ENCODE measurements at regions not wholly inside any gene's neighbourhood (a gene's known extent, or its start where the extent isn't known, plus 50 kb on each side); places are given as distances from the start of the nearest gene placed in this dataset.

DNA sequence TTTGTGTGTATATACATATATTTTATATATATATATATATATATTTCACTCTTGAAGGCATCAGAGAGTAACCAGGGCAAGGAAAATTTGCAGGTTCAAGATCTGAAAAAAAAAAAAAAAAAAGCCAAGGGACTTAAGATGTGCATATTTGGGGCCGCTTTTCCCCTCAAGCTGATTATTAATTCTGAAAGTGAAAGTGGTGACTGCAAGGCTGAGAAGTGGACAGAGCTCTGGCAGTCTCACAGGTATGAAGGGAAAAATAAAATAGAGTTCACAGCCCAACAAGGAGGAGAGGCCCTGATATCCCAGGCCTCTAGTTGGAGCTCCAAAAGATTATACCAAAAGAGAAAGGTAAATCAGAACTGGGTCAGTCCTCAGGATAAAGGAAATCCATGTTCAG is 234.4 kb upstream of the GAS1 start:
- TF ChIP-seq FOSL1 (IDR thresholded peaks at IDR 0.05; ENCODE audit: low read depth) (no peak), POLR2A (IDR thresholded peaks at IDR 0.05; ENCODE audit: borderline replicate concordance, extremely low read depth, insufficient read depth, insufficient read length) (no peak), SIN3A (IDR thresholded peaks at IDR 0.05; ENCODE audit: low read depth) (no peak), EZH2phosphoT487 (IDR thresholded peaks at IDR 0.05; ENCODE audit: borderline replicate concordance) (no peak), RAD21 (IDR thresholded peaks at IDR 0.05; ENCODE audit: low read depth) (no peak), ZNF274 (IDR thresholded peaks at IDR 0.05; ENCODE audit: low read depth, low read length) (no peak), YY1 (IDR thresholded peaks at IDR 0.05; ENCODE audit: extremely low read depth, insufficient replicate concordance, low read depth, low read length) (no peak), EZH2 (IDR thresholded peaks at IDR 0.05) (no peak), ZFX (IDR thresholded peaks at IDR 0.05) (no peak), SP1 (IDR thresholded peaks at IDR 0.05; ENCODE audit: low read depth) (no peak)
- TF ChIP-seq, protein P1, sequence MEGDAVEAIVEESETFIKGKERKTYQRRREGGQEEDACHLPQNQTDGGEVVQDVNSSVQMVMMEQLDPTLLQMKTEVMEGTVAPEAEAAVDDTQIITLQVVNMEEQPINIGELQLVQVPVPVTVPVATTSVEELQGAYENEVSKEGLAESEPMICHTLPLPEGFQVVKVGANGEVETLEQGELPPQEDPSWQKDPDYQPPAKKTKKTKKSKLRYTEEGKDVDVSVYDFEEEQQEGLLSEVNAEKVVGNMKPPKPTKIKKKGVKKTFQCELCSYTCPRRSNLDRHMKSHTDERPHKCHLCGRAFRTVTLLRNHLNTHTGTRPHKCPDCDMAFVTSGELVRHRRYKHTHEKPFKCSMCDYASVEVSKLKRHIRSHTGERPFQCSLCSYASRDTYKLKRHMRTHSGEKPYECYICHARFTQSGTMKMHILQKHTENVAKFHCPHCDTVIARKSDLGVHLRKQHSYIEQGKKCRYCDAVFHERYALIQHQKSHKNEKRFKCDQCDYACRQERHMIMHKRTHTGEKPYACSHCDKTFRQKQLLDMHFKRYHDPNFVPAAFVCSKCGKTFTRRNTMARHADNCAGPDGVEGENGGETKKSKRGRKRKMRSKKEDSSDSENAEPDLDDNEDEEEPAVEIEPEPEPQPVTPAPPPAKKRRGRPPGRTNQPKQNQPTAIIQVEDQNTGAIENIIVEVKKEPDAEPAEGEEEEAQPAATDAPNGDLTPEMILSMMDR (IDR thresholded peaks at IDR 0.05 in 2 of 3, conservative IDR thresholded peaks at IDR 0.05 in 1 of 3; ENCODE audit: borderline replicate concordance in 1 of 3, insufficient read depth in 1 of 3, low read depth in 2 of 3, low read length in 2 of 3), result no peak
- TF ChIP-seq, protein P2, sequence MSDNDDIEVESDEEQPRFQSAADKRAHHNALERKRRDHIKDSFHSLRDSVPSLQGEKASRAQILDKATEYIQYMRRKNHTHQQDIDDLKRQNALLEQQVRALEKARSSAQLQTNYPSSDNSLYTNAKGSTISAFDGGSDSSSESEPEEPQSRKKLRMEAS (IDR thresholded peaks at IDR 0.05), result no peak
- TF ChIP-seq, protein P3, sequence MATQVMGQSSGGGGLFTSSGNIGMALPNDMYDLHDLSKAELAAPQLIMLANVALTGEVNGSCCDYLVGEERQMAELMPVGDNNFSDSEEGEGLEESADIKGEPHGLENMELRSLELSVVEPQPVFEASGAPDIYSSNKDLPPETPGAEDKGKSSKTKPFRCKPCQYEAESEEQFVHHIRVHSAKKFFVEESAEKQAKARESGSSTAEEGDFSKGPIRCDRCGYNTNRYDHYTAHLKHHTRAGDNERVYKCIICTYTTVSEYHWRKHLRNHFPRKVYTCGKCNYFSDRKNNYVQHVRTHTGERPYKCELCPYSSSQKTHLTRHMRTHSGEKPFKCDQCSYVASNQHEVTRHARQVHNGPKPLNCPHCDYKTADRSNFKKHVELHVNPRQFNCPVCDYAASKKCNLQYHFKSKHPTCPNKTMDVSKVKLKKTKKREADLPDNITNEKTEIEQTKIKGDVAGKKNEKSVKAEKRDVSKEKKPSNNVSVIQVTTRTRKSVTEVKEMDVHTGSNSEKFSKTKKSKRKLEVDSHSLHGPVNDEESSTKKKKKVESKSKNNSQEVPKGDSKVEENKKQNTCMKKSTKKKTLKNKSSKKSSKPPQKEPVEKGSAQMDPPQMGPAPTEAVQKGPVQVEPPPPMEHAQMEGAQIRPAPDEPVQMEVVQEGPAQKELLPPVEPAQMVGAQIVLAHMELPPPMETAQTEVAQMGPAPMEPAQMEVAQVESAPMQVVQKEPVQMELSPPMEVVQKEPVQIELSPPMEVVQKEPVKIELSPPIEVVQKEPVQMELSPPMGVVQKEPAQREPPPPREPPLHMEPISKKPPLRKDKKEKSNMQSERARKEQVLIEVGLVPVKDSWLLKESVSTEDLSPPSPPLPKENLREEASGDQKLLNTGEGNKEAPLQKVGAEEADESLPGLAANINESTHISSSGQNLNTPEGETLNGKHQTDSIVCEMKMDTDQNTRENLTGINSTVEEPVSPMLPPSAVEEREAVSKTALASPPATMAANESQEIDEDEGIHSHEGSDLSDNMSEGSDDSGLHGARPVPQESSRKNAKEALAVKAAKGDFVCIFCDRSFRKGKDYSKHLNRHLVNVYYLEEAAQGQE (IDR thresholded peaks at IDR 0.05; ENCODE audit: low read depth), result no peak
- TF ChIP-seq, protein P4, sequence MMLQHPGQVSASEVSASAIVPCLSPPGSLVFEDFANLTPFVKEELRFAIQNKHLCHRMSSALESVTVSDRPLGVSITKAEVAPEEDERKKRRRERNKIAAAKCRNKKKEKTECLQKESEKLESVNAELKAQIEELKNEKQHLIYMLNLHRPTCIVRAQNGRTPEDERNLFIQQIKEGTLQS (IDR thresholded peaks at IDR 0.05), result no peak

Measured in HCT116 (cell line).